K562 (cell line): ENCODE measurements at regions not wholly inside any gene's neighbourhood (a gene's known extent, or its start where the extent isn't known, plus 50 kb on each side); places are given as distances from the start of the nearest gene placed in this dataset.

Experiments
- ATF3 ChIP-seq, 2 experiments: fragments of 450-650 bp in 1 of 2; sonication (generic) in 1 of 2; formaldehyde crosslinking in 1 of 2; IDR thresholded peaks in 1 of 2; conservative IDR thresholded peaks in 1 of 2; 2 replicates each; pipeline versions ENCODE4 v1.6.1 to v1.8.1; 2016 to 2023; ENCODE audit warnings: mild to moderate bottlenecking in 2 of 2, moderate library complexity in 2 of 2, inconsistent platforms in 1 of 2, missing genetic modification reagents in 1 of 2
- CEBPB ChIP-seq: fragments of 450-650 bp; IDR thresholded peaks from 2 replicates; pipeline ENCODE4 v1.6.1; 2016; ENCODE audit warnings: missing genetic modification characterization, missing compliant biosample characterization
- CHD7 ChIP-seq: fragments of 200-600 bp; sonication (generic); IDR thresholded peaks from one replicate; pipeline ENCODE4 v1.6.1; 2012; ENCODE audit warnings: mild to moderate bottlenecking, low read depth, low read length, inconsistent platforms
- CTCF ChIP-seq, 3 experiments: IDR thresholded peaks in 2 of 3; conservative IDR thresholded peaks in 1 of 3; 2 replicates each; pipeline ENCODE4 v1.5.1; 2011 to 2012; ENCODE audit warnings: low read length in 3 of 3, mild to moderate bottlenecking in 3 of 3, control low read depth in 2 of 3, improper control_type of control experiment in 1 of 3, inconsistent platforms in 1 of 3, low read depth in 1 of 3, mixed read lengths in 1 of 3, moderate library complexity in 1 of 3; ENCODE audit not compliant: insufficient read depth in 2 of 3
- MAFF ChIP-seq: IDR thresholded peaks from 2 replicates; pipeline ENCODE4 v1.6.1; 2012; ENCODE audit warnings: low read length, improper control_type of control experiment
- USF1 ChIP-seq: sonication (generic); formaldehyde crosslinking; IDR thresholded peaks from 2 replicates; pipeline ENCODE4 v1.9.0; 2022; ENCODE audit warnings: mild to moderate bottlenecking, missing genetic modification reagents

- TF ChIP-seq CTCF (IDR thresholded peaks at IDR 0.05 in 2 of 3, conservative IDR thresholded peaks at IDR 0.05 in 1 of 3; ENCODE audit: insufficient read depth in 2 of 3, low read depth in 1 of 3, low read length in 3 of 3) (no peak), CEBPB (tag) (no peak), CHD7 (no peak), ATF3 (IDR thresholded peaks at IDR 0.05) (no peak), ATF3 (CRISPR knock-in tag; conservative IDR thresholded peaks at IDR 0.05) (no peak), MAFF (no peak), USF1 (CRISPR knock-in tag) (no peak)
Measured at GRCh38 chr12:90333424-90333823, 621.6 kb downstream of the CCER1 start.
